WTC11 (cell line): ENCODE measurements at regions not wholly inside any gene's neighbourhood (a gene's known extent, or its start where the extent isn't known, plus 50 kb on each side); places are given as distances from the start of the nearest gene placed in this dataset.

ENCODE experiments used
- ARID4B ChIP-seq: sonication (generic); formaldehyde crosslinking; IDR thresholded peaks from 2 replicates; pipeline ENCODE4 v1.8.0; 2023; ENCODE audit warnings: missing genetic modification reagents, mild to moderate bottlenecking, borderline replicate concordance
- CBFB ChIP-seq: sonication (generic); formaldehyde crosslinking; IDR thresholded peaks from 2 replicates; pipeline ENCODE4 v1.8.1; 2022; ENCODE audit warnings: mild to moderate bottlenecking, low read depth, missing genetic modification reagents
- CREB1 ChIP-seq: sonication (generic); formaldehyde crosslinking; IDR thresholded peaks from 2 replicates; pipeline ENCODE4 v1.8.0; 2023; ENCODE audit warnings: mild to moderate bottlenecking, missing genetic modification reagents
- CREM ChIP-seq: sonication (generic); formaldehyde crosslinking; IDR thresholded peaks from 2 replicates; pipeline ENCODE4 v1.8.1; 2022; ENCODE audit warnings: mild to moderate bottlenecking, missing genetic modification reagents, moderate library complexity
- CTCF ChIP-seq: fragments of 200-600 bp; IDR thresholded peaks from 2 replicates; pipeline ENCODE4 v1.8.0; 2022; ENCODE audit warnings: antibody characterized with exemption
- FOXP1 ChIP-seq: sonication (generic); formaldehyde crosslinking; IDR thresholded peaks from 2 replicates; pipeline ENCODE4 v1.8.0; 2022; ENCODE audit warnings: missing genetic modification reagents, mild to moderate bottlenecking, moderate library complexity, borderline replicate concordance
- GRHL2 ChIP-seq: fragments of 250-450 bp; sonication (Bioruptor Pico); IDR thresholded peaks from 2 replicates; pipeline ENCODE4 v1.8.0; 2022; ENCODE audit warnings: mild to moderate bottlenecking, moderate library complexity; ENCODE audit not compliant: insufficient replicate concordance, severe bottlenecking
- MYBL2 ChIP-seq: sonication (generic); formaldehyde crosslinking; IDR thresholded peaks from 2 replicates; pipeline ENCODE4 v1.8.1; 2023; ENCODE audit warnings: mild to moderate bottlenecking, moderate library complexity, missing genetic modification reagents
- PRRX2 ChIP-seq: fragments of 250-450 bp; sonication (Bioruptor Pico); IDR thresholded peaks from 2 replicates; pipeline ENCODE4 v1.8.0; 2021; ENCODE audit warnings: mild to moderate bottlenecking
- SP1 ChIP-seq: sonication (generic); formaldehyde crosslinking; conservative IDR thresholded peaks from 2 replicates; pipeline ENCODE4 v1.8.1; 2022; ENCODE audit warnings: missing genetic modification reagents
- ZNF232 ChIP-seq: sonication (generic); formaldehyde crosslinking; IDR thresholded peaks from 2 replicates; pipeline ENCODE4 v1.8.0; 2022; ENCODE audit warnings: mild to moderate bottlenecking, missing genetic modification reagents
- ZNF281 ChIP-seq: sonication (generic); formaldehyde crosslinking; IDR thresholded peaks from 2 replicates; pipeline ENCODE4 v1.8.0; 2023; ENCODE audit warnings: mild to moderate bottlenecking, missing genetic modification reagents
- ZNF396 ChIP-seq: fragments of 250-450 bp; sonication (Bioruptor Pico); IDR thresholded peaks from 2 replicates; pipeline ENCODE4 v1.8.0; 2021; ENCODE audit warnings: mild to moderate bottlenecking, moderate library complexity, borderline replicate concordance
- TF ChIP-seq, protein P1 (sequence below): sonication (generic); formaldehyde crosslinking; IDR thresholded peaks from 2 replicates; pipeline ENCODE4 v1.8.1; 2023; ENCODE audit warnings: mild to moderate bottlenecking, missing genetic modification reagents, moderate library complexity

DNA sequence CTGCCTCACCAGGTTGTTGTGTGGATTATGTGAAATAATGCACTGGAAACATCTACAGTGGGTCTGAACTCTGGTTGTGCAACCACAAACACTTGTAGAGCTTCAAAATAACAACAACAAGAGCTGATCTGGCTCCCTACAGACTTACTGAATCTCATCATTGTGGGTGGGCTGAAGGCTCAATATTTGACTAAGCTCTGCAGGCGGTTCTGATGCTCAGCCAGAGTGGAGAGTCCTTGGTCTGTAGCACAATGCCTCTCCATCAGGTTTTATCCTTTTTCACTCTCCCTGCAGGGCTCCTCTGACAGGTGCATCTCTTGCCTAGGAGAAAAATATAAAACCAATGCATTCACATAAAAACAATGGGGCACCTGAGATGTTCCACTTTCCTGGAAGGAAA lies 456.3 kb upstream of the ONECUT1 start:
- TF ChIP-seq CTCF (no peak), SP1 (CRISPR knock-in tag) (no peak), ZNF232 (no peak), MYBL2 (CRISPR knock-in tag) (no peak), ZNF281 (no peak), CREB1 (CRISPR knock-in tag) (no peak), ARID4B (CRISPR knock-in tag) (no peak), GRHL2 (no peak), CBFB (CRISPR knock-in tag) (no peak), FOXP1 (CRISPR knock-in tag) (no peak), PRRX2 (CRISPR knock-in tag) (no peak), ZNF396 (no peak), CREM (CRISPR knock-in tag) (no peak)
- TF ChIP-seq, protein P1, sequence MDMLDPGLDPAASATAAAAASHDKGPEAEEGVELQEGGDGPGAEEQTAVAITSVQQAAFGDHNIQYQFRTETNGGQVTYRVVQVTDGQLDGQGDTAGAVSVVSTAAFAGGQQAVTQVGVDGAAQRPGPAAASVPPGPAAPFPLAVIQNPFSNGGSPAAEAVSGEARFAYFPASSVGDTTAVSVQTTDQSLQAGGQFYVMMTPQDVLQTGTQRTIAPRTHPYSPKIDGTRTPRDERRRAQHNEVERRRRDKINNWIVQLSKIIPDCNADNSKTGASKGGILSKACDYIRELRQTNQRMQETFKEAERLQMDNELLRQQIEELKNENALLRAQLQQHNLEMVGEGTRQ (CRISPR knock-in tag): no peak
